Hepatocyte (in vitro differentiated cells): ENCODE measurements at regions not wholly inside any gene's neighbourhood (a gene's known extent, or its start where the extent isn't known, plus 50 kb on each side); places are given as distances from the start of the nearest gene placed in this dataset.

Experiments used
- EZH2 ChIP-seq: fragments of 200-600 bp; sonication (generic); IDR thresholded peaks from 2 replicates; pipeline ENCODE4 v1.6.1; 2016; ENCODE audit warnings: antibody characterized with exemption, mild to moderate bottlenecking, borderline replicate concordance
- EZH2phosphoT487 ChIP-seq: fragments of 200-600 bp; sonication (generic); IDR thresholded peaks from one replicate; pipeline ENCODE4 v1.6.1; 2018; ENCODE audit warnings: antibody characterized with exemption, mild to moderate bottlenecking, low read depth, moderate library complexity; ENCODE audit not compliant: unreplicated experiment, severe bottlenecking
- TF ChIP-seq, protein P1 (sequence below): fragments of 200-600 bp; sonication (generic); IDR thresholded peaks from 2 replicates; pipeline ENCODE4 v1.5.1; 2016; ENCODE audit warnings: antibody characterized with exemption, mild to moderate bottlenecking; ENCODE audit not compliant: poor library complexity

DNA sequence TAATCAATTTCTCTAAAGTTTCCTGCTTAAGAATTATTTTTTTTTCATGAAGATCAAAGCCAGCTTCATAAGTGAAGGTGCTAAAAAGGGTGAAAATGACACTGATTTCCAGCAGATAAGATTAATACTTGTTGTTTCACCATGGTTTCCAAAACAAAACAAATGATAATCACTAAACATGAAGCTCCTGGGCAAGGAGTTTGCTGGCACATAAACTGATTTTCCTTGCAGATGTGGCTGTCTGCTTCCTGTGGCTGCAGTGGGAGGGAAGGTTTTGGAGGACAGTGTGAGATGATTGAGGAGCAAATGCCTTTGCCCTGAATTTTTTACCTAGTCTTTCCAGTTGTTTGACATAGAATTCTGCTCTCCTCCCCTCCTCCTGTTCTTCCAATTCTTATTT, 228.8 kb downstream of the DIPK2A start:
- TF ChIP-seq, protein P1, sequence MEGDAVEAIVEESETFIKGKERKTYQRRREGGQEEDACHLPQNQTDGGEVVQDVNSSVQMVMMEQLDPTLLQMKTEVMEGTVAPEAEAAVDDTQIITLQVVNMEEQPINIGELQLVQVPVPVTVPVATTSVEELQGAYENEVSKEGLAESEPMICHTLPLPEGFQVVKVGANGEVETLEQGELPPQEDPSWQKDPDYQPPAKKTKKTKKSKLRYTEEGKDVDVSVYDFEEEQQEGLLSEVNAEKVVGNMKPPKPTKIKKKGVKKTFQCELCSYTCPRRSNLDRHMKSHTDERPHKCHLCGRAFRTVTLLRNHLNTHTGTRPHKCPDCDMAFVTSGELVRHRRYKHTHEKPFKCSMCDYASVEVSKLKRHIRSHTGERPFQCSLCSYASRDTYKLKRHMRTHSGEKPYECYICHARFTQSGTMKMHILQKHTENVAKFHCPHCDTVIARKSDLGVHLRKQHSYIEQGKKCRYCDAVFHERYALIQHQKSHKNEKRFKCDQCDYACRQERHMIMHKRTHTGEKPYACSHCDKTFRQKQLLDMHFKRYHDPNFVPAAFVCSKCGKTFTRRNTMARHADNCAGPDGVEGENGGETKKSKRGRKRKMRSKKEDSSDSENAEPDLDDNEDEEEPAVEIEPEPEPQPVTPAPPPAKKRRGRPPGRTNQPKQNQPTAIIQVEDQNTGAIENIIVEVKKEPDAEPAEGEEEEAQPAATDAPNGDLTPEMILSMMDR: no peak
- TF ChIP-seq EZH2phosphoT487 (no peak), EZH2 (no peak)
